NCI-H748 (cell line): ENCODE measurements at regions not wholly inside any gene's neighbourhood (a gene's known extent, or its start where the extent isn't known, plus 50 kb on each side); places are given as distances from the start of the nearest gene placed in this dataset.

Source experiments
- DNase-seq: peaks from one replicate; lab custom pipeline; 2025; ENCODE audit not compliant: unreplicated experiment; lab: John Stamatoyannopoulos, UW

GRCh38 chr4:82038936-82039335 is 334.9 kb downstream of the HNRNPD start:
- no peak for DNase-seq

- DNase-seq, result no peak
These were observed 337.6 kb downstream of the HNRNPD start for GRCh38 chr4:82036181-82036580.

GRCh38 chr4:82034878-82035277 is 338.9 kb downstream of the HNRNPD start:
- DNase-seq, result no peak

GRCh38 chr4:82033862-82034261 is 339.9 kb downstream of the HNRNPD start:
- DNase-seq, result no peak

- no peak for DNase-seq
These were observed 342.3 kb downstream of the HNRNPD start for GRCh38 chr4:82031376-82031927.

- DNase-seq, result no peak
These were observed 356.1 kb downstream of the HNRNPD start for GRCh38 chr4:82017680-82018079.

GRCh38 chr4:82005158-82005557 is 368.6 kb downstream of the HNRNPD start:
- no peak for DNase-seq

GRCh38 chr4:81997313-81997712 is 376.5 kb downstream of the HNRNPD start:
- no peak for DNase-seq

GRCh38 chr4:81990898-81991297 is 382.9 kb downstream of the HNRNPD start:
- no peak for DNase-seq

GRCh38 chr4:81990211-81990610 is 383.6 kb downstream of the HNRNPD start:
- DNase-seq, result no peak

GRCh38 chr4:81989202-81989601 is 384.6 kb downstream of the HNRNPD start:
- no peak for DNase-seq

GRCh38 chr4:81988178-81988577 is 385.6 kb downstream of the HNRNPD start:
- no peak for DNase-seq

GRCh38 chr4:81984746-81985145 is 389.0 kb downstream of the HNRNPD start:
- DNase-seq, result no peak

GRCh38 chr4:81982846-81983540 is 390.8 kb downstream of the HNRNPD start:
- no peak for DNase-seq

- DNase-seq, result no peak
These were observed 392.6 kb downstream of the HNRNPD start for GRCh38 chr4:81981218-81981617.

- no peak for DNase-seq
These were observed 399.3 kb downstream of the HNRNPD start for GRCh38 chr4:81974523-81974922.

GRCh38 chr4:81971637-81972381 is 402.0 kb downstream of the HNRNPD start:
- no peak for DNase-seq

- DNase-seq, result no peak
These were observed 402.7 kb downstream of the HNRNPD start for GRCh38 chr4:81971061-81971460.

- DNase-seq, result no peak
These were observed 403.3 kb downstream of the HNRNPD start for GRCh38 chr4:81970454-81970853.

GRCh38 chr4:81966676-81967075 is 407.1 kb downstream of the HNRNPD start:
- DNase-seq, result no peak

GRCh38 chr4:81965911-81966310 is 407.9 kb downstream of the HNRNPD start:
- DNase-seq, result no peak

GRCh38 chr4:81965454-81965853 is 408.3 kb downstream of the HNRNPD start:
- no peak for DNase-seq

- no peak for DNase-seq
These were observed 410.1 kb downstream of the HNRNPD start for GRCh38 chr4:81963763-81964020.
